ENCODE measurements at regions not wholly inside any gene's neighbourhood (a gene's known extent, or its start where the extent isn't known, plus 50 kb on each side); places are given as distances from the start of the nearest gene placed in this dataset.
"Not testable (repeated sequence)": the region's sequence is repeated elsewhere in the genome, so short reads cannot be mapped to it uniquely, and the experiment has no call there.

DNA sequence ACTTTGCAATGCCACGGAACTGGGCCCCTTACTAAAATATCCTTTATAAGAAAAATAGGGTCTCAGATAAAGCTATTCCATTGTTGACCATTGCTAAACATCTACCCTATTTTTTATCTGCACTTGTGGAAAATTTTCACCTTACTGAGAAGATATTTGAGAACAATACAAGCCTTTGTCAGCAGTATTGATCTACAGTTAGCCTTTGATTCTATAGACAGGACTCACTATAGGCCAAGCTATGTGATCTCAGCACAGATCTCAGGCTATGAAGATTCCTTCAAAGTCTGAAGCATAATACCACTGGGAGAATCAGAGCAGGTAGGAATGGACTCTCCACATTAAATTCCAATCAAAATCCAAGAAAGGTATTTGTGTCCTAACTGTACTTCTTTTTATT is 1099.7 kb downstream of the DIAPH3 start:
- ATAC-seq (no peak), DNase-seq (ENCODE audit: low spot score) (no peak)
- no peaks in the 10 kb centered on the region for H3K27me3 Mint-ChIP-seq (ENCODE audit: low read depth)
- 0 out of 2 replicates have a peak, but pooled peaks cover 2% of the 10 kb centered on the region for H3K4me1 Mint-ChIP-seq
- CTCF ChIA-PET = no interaction called here
- H3K36me3 Mint-ChIP-seq = no peaks in the 10 kb centered on the region
- no peak for TF ChIP-seq TCF7 (CRISPR knock-in tag; IDR thresholded peaks at IDR 0.05; ENCODE audit: low read depth)
- no peak for TF ChIP-seq FOXK1 (CRISPR knock-in tag; IDR thresholded peaks at IDR 0.05)
- TF ChIP-seq, protein P1, sequence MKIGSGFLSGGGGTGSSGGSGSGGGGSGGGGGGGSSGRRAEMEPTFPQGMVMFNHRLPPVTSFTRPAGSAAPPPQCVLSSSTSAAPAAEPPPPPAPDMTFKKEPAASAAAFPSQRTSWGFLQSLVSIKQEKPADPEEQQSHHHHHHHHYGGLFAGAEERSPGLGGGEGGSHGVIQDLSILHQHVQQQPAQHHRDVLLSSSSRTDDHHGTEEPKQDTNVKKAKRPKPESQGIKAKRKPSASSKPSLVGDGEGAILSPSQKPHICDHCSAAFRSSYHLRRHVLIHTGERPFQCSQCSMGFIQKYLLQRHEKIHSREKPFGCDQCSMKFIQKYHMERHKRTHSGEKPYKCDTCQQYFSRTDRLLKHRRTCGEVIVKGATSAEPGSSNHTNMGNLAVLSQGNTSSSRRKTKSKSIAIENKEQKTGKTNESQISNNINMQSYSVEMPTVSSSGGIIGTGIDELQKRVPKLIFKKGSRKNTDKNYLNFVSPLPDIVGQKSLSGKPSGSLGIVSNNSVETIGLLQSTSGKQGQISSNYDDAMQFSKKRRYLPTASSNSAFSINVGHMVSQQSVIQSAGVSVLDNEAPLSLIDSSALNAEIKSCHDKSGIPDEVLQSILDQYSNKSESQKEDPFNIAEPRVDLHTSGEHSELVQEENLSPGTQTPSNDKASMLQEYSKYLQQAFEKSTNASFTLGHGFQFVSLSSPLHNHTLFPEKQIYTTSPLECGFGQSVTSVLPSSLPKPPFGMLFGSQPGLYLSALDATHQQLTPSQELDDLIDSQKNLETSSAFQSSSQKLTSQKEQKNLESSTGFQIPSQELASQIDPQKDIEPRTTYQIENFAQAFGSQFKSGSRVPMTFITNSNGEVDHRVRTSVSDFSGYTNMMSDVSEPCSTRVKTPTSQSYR (CRISPR knock-in tag; IDR thresholded peaks at IDR 0.05) = no peak
- TF ChIP-seq, protein P2, sequence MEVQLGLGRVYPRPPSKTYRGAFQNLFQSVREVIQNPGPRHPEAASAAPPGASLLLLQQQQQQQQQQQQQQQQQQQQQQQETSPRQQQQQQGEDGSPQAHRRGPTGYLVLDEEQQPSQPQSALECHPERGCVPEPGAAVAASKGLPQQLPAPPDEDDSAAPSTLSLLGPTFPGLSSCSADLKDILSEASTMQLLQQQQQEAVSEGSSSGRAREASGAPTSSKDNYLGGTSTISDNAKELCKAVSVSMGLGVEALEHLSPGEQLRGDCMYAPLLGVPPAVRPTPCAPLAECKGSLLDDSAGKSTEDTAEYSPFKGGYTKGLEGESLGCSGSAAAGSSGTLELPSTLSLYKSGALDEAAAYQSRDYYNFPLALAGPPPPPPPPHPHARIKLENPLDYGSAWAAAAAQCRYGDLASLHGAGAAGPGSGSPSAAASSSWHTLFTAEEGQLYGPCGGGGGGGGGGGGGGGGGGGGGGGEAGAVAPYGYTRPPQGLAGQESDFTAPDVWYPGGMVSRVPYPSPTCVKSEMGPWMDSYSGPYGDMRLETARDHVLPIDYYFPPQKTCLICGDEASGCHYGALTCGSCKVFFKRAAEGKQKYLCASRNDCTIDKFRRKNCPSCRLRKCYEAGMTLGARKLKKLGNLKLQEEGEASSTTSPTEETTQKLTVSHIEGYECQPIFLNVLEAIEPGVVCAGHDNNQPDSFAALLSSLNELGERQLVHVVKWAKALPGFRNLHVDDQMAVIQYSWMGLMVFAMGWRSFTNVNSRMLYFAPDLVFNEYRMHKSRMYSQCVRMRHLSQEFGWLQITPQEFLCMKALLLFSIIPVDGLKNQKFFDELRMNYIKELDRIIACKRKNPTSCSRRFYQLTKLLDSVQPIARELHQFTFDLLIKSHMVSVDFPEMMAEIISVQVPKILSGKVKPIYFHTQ (CRISPR knock-in tag; IDR thresholded peaks at IDR 0.05) = no peak
- TF ChIP-seq CBFB (CRISPR knock-in tag; IDR thresholded peaks at IDR 0.05; ENCODE audit: low read depth) = no peak
- TF ChIP-seq, protein P3, sequence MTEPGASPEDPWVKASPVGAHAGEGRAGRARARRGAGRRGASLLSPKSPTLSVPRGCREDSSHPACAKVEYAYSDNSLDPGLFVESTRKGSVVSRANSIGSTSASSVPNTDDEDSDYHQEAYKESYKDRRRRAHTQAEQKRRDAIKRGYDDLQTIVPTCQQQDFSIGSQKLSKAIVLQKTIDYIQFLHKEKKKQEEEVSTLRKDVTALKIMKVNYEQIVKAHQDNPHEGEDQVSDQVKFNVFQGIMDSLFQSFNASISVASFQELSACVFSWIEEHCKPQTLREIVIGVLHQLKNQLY (CRISPR knock-in tag; IDR thresholded peaks at IDR 0.05) = no peak
- TF ChIP-seq NFYB (CRISPR knock-in tag; conservative IDR thresholded peaks at IDR 0.05; ENCODE audit: low read depth) = no peak
- TF ChIP-seq ZNF423 (CRISPR knock-in tag; IDR thresholded peaks at IDR 0.05) = no peak
- TF ChIP-seq SMAD4 (CRISPR knock-in tag; IDR thresholded peaks at IDR 0.05) = no peak
- no peaks in the 10 kb centered on the region for H3K9me3 Mint-ChIP-seq
- POLR2A ChIA-PET = no interaction called here
- H3K4me3 Mint-ChIP-seq = no peak overlapping the region
- H3K27ac Mint-ChIP-seq = no peak overlapping the region

DNA sequence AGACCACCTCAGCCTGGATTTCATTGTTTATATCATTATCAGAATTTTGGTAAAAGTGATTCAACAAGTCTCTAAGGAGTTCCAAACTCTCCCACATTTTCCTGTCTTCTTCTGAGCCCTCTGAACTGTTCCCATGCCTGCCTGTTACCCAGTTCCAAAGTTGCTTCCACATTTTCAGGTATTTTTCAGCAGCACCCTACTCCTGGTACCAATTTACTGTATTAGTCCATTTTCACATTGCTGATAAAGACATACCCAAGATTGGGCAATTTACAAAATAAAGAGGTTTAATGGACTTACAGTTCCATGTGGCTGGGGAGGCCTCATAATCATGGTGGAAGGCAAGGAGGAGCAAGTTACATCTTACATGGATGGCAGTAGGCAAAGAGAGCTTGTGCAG is 1087.3 kb downstream of the DIAPH3 start:
- H3K36me3 Mint-ChIP-seq = peaks cover 34% of the 10 kb centered on the region
- POLR2A ChIA-PET; CTCF ChIA-PET; H3K27me3 Mint-ChIP-seq (ENCODE audit: low read depth); H3K4me1 Mint-ChIP-seq; DNase-seq (ENCODE audit: low spot score); H3K27ac Mint-ChIP-seq; H3K4me3 Mint-ChIP-seq; ATAC-seq: not testable (repeated sequence)
- peaks cover 49% of the 10 kb centered on the region for H3K9me3 Mint-ChIP-seq

DNA sequence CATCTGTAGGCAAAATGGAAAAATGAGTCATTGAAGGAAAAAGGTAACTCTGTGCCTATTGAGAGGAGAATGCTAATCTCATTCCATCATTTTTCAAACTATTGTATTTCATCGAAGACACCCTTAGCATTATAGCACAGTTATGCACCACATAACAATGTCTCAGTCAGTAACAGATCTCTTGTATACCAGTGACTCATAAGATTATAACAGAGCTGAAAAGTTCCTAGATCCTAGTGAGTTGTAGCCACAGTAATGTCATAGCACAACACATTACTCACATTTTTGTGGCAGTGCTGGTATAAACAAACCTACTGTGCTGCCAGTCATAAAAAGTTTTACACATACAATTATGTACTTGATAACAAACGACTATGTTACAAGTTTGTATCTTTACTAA is 1077.6 kb downstream of the DIAPH3 start:
- POLR2A ChIA-PET = no interaction called here

DNA sequence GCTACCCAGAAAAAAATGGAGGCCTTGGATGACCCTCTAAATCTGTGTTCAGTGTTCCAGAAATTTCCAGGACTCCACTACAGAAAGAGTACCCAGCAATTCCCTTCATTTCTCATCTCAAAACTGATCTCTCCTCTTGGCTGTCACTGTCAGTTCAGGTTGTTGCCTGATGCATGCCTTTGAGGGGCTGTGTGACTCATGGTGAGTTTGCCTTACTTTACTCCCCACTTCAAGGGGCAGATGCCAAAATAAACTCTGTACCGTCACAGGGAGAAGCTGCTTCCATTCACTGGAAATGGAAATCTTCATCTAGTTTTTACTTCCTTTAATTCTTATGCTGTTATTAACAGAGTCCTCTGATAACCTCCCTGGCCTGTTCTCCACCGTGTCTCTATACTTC is 1075.0 kb downstream of the DIAPH3 start:
- Mint-ChIP-seq H3K36me3 (no peaks in the 10 kb centered on the region), H3K27me3 (ENCODE audit: low read depth) (peaks cover 15% of the 10 kb centered on the region), H3K4me1 (no peaks in the 10 kb centered on the region), H3K9me3 (0 out of 2 replicates have a peak, but pooled peaks cover 3% of the 10 kb centered on the region), H3K27ac (no peak overlapping the region), H3K4me3 (no peak overlapping the region)
- POLR2A ChIA-PET = no interaction called here
- CTCF ChIA-PET = no interaction called here
- no peak for ATAC-seq
- DNase-seq (ENCODE audit: low spot score) = no peak
- no peak for TF ChIP-seq SP1 (CRISPR knock-in tag; conservative IDR thresholded peaks at IDR 0.05)
- TF ChIP-seq JAZF1 (CRISPR knock-in tag; IDR thresholded peaks at IDR 0.05) = no peak
- TF ChIP-seq IRF2 (CRISPR knock-in tag; IDR thresholded peaks at IDR 0.05; ENCODE audit: borderline replicate concordance, low read depth) = no peak
- no peak for TF ChIP-seq ZNF263 (CRISPR knock-in tag; IDR thresholded peaks at IDR 0.05; ENCODE audit: low read depth)
- TF ChIP-seq ETV6 (CRISPR knock-in tag; IDR thresholded peaks at IDR 0.05) = no peak
- no peak for TF ChIP-seq SOX15 (CRISPR knock-in tag; IDR thresholded peaks at IDR 0.05)
- TF ChIP-seq NFE2L1 (CRISPR knock-in tag; IDR thresholded peaks at IDR 0.05) = no peak
- TF ChIP-seq ZNF121 (CRISPR knock-in tag; IDR thresholded peaks at IDR 0.05) = no peak
- TF ChIP-seq NFATC4 (CRISPR knock-in tag; IDR thresholded peaks at IDR 0.05) = no peak
- TF ChIP-seq ZNF396 (CRISPR knock-in tag; IDR thresholded peaks at IDR 0.05; ENCODE audit: borderline replicate concordance) = no peak
- TF ChIP-seq SMAD4 (CRISPR knock-in tag; IDR thresholded peaks at IDR 0.05) = no peak
- TF ChIP-seq ZNF317 (CRISPR knock-in tag; IDR thresholded peaks at IDR 0.05; ENCODE audit: borderline replicate concordance, low read depth) = no peak
- no peak for TF ChIP-seq GTF2I (CRISPR knock-in tag; conservative IDR thresholded peaks at IDR 0.05)

More for the DNA sequence above, 1077.6 kb downstream of the DIAPH3 start:
- DNase-seq (ENCODE audit: low spot score) (no peak), ATAC-seq (no peak)
- Mint-ChIP-seq H3K27me3 (ENCODE audit: low read depth) (peaks cover 10% of the 10 kb centered on the region), H3K4me3 (no peak overlapping the region), H3K27ac (no peak overlapping the region), H3K9me3 (0 out of 2 replicates have a peak, but pooled peaks cover 3% of the 10 kb centered on the region), H3K4me1 (no peaks in the 10 kb centered on the region), H3K36me3 (no peaks in the 10 kb centered on the region)
- TF ChIP-seq, protein P4, sequence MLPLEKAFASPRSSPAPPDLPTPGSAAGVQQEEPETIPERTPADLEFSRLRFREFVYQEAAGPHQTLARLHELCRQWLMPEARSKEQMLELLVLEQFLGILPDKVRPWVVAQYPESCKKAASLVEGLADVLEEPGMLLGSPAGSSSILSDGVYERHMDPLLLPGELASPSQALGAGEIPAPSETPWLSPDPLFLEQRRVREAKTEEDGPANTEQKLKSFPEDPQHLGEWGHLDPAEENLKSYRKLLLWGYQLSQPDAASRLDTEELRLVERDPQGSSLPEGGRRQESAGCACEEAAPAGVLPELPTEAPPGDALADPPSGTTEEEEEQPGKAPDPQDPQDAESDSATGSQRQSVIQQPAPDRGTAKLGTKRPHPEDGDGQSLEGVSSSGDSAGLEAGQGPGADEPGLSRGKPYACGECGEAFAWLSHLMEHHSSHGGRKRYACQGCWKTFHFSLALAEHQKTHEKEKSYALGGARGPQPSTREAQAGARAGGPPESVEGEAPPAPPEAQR (CRISPR knock-in tag; IDR thresholded peaks at IDR 0.05) = no peak
- no peak for TF ChIP-seq TCF7 (CRISPR knock-in tag; IDR thresholded peaks at IDR 0.05; ENCODE audit: low read depth)
- TF ChIP-seq ZNF396 (CRISPR knock-in tag; IDR thresholded peaks at IDR 0.05; ENCODE audit: borderline replicate concordance) = no peak
- no peak for TF ChIP-seq NFYB (CRISPR knock-in tag; conservative IDR thresholded peaks at IDR 0.05; ENCODE audit: low read depth)
- CTCF ChIA-PET = no interaction called here

Measured in WTC11 (cell line).